Stomach (tissue), 8 donors: ENCODE measurements at regions not wholly inside any gene's neighbourhood (a gene's known extent, or its start where the extent isn't known, plus 50 kb on each side); places are given as distances from the start of the nearest gene placed in this dataset.

ENCODE experiments used
- DNase-seq, 2 donors: peaks; one replicate each; pipeline versions ENCODE4 v3.0.0 to v3.0.0-alpha.2; 2013 to 2019
- H3K27ac ChIP-seq, 5 donors: fragments of 200-600 bp in 4 of 5; sonication (generic) in 4 of 5; one replicate each; pipeline ENCODE4 v1.5.1; 2013 to 2019; ENCODE audit warnings: mild to moderate bottlenecking in 1 of 5, moderate library complexity in 1 of 5
- H3K27me3 ChIP-seq, 3 donors: fragments of 200-600 bp; sonication (generic); one replicate each; pipeline ENCODE4 v1.5.1; 2017 to 2019; ENCODE audit warnings: mixed run types in 1 of 3
- H3K36me3 ChIP-seq, 4 donors: fragments of 200-600 bp; sonication (generic); 1 replicate in 3 of 4; 2 replicates in 1 of 4; pipeline ENCODE4 v1.5.1; 2016 to 2019
- H3K4me1 ChIP-seq, 4 donors: fragments of 200-600 bp; sonication (generic); one replicate each; pipeline ENCODE4 v1.5.1; 2016 to 2019
- H3K4me3 ChIP-seq, 4 donors: fragments of 200-600 bp; sonication (generic) in 3 of 4; one replicate each; pipeline ENCODE4 v1.5.1; 2016 to 2019; ENCODE audit warnings: mild to moderate bottlenecking in 1 of 4
- H3K9me3 ChIP-seq, 4 donors: fragments of 200-600 bp; sonication (generic); one replicate each; pipeline ENCODE4 v1.5.1; 2016 to 2019
- CTCF ChIP-seq, 7 experiments: fragments of 450-650 bp in 4 of 7; fragments of 200-600 bp in 3 of 7; sonication (generic) in 3 of 7; IDR thresholded peaks; one replicate each; pipeline ENCODE4 v1.5.1; 2016 to 2019; ENCODE audit warnings: antibody characterized with exemption in 7 of 7, control low read depth in 2 of 7, mild to moderate bottlenecking in 1 of 7
- EP300 ChIP-seq: sonication (generic); formaldehyde crosslinking; IDR thresholded peaks from one replicate; pipeline ENCODE4 v1.6.1; 2017; ENCODE audit warnings: antibody characterized with exemption
- POLR2A ChIP-seq, 4 donors: fragments of 450-650 bp; IDR thresholded peaks; one replicate each; pipeline ENCODE4 v1.6.1; 2016; ENCODE audit warnings: antibody characterized with exemption in 4 of 4, control low read depth in 2 of 4, mild to moderate bottlenecking in 1 of 4, moderate library complexity in 1 of 4
- POLR2AphosphoS5 ChIP-seq, 3 donors: sonication (generic); formaldehyde crosslinking; IDR thresholded peaks; one replicate each; pipeline ENCODE4 v1.6.1; 2016; ENCODE audit warnings: antibody characterized with exemption in 3 of 3
- WGBS, 5 donors: extraction: QIAGEN DNeasy Blood & Tissue Kit in 3 of 5; methylation state at CpG; one replicate each; pipeline versions ENCODE4 v1.1.5 to v1.1.7; 2013 to 2018; 5-methylcytosine and 5-hydroxymethylcytosine counted together
- intact Hi-C: fragments of 100-400 bp; cut with DNase I; formaldehyde crosslinking; loops from one replicate; pipeline ENCODE4 v1.15.1; 2023; ENCODE audit warnings: low total_unique reads
- donor health status: healthy with polysubstance abuse.
- donor health status: Bipolar disorder and iron deficiency.
- donor health status: healthy.

- Histone ChIP-seq H3K4me1 (no peaks in the 10 kb centered on the region), H3K4me3 (no peak overlapping the region), H3K36me3 (no peaks in the 10 kb centered on the region), H3K9me3 (no peaks in the 10 kb centered on the region), H3K27ac (no peak overlapping the region), H3K27me3 (no peaks in the 10 kb centered on the region)
- TF ChIP-seq EP300 (no peak), POLR2AphosphoS5 (IDR thresholded peaks at IDR 0.05) (no peak), CTCF (IDR thresholded peaks at IDR 0.05) (no peak), POLR2A (IDR thresholded peaks at IDR 0.05) (no peak)
- no peak for DNase-seq
- intact Hi-C loops, result no loop called here
Measured at GRCh38 chr11:80331694-80332093, 890.9 kb upstream of the TENM4 start.

GRCh38 chr11:80330264-80330663 is 889.4 kb upstream of the TENM4 start:
- no peak overlapping the region for H3K4me3 ChIP-seq
- no peaks in the 10 kb centered on the region for H3K9me3 ChIP-seq
- no peaks in the 10 kb centered on the region for H3K4me1 ChIP-seq
- H3K36me3 ChIP-seq, result no peaks in the 10 kb centered on the region
- no peak overlapping the region for H3K27ac ChIP-seq
- H3K27me3 ChIP-seq, result no peaks in the 10 kb centered on the region
- TF ChIP-seq POLR2AphosphoS5 (IDR thresholded peaks at IDR 0.05) (no peak), EP300 (no peak), POLR2A (IDR thresholded peaks at IDR 0.05) (no peak), CTCF (IDR thresholded peaks at IDR 0.05) (no peak)
- intact Hi-C loops, result no loop called here
- WGBS, 5 donors, result 62 to 80% (median 75%) methylated on average over 1 to 3 of the region's 3 CpGs
- DNase-seq, result no peak

GRCh38 chr11:80328774-80329173 is 887.9 kb upstream of the TENM4 start:
- WGBS, 5 donors, result 81 to 100% (median 96%) methylated on average over 1 of the region's 1 CpG
- intact Hi-C loops, result no loop called here

DNA sequence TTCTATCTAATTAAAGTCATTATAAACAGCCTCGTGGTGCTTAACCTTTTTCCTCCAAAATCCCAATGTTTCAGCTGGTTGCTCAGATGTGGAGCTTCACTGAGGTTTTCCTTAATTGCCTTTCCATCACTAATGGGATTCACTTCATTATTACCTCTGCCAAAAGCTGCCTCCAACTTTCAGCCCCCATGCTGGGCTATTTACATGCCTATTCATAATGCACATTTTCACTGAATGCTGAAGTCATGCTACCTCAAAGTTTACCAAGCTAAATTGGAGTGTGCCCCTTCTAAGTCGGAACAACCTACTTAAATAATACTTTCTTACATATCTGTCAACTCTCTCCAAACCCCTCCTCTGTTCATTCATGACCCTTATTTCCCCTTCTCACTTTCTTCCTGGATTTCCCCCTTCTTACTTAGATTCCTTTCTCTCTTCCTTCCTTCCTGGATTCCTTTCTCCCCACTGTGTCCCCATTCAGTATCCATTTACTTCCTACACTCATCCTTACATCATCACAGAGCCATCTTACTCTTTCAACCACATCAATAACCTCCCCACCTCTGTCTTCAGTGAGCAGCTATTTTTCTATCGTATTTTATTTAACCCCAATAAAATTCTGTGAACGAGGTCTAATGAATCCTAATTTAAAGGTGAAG is 887.3 kb upstream of the TENM4 start:
- DNase-seq, result no peak
- no peaks in the 10 kb centered on the region for H3K36me3 ChIP-seq
- 69 to 83% (median 77%) methylated on average over 4 of the region's 4 CpGs for WGBS, 5 donors
- H3K27ac ChIP-seq, result no peak overlapping the region
- no peak overlapping the region for H3K4me3 ChIP-seq
- no peaks in the 10 kb centered on the region for H3K27me3 ChIP-seq
- no peaks in the 10 kb centered on the region for H3K9me3 ChIP-seq
- H3K4me1 ChIP-seq, result no peaks in the 10 kb centered on the region
- no peak for TF ChIP-seq CTCF (IDR thresholded peaks at IDR 0.05)
- no peak for TF ChIP-seq POLR2AphosphoS5 (IDR thresholded peaks at IDR 0.05)
- no peak for TF ChIP-seq POLR2A (IDR thresholded peaks at IDR 0.05)
- TF ChIP-seq EP300, result no peak
- intact Hi-C loops, result no loop called here

More at GRCh38 chr11:80328774-80329173, 887.9 kb upstream of the TENM4 start:
- Histone ChIP-seq H3K9me3 (no peaks in the 10 kb centered on the region), H3K4me1 (no peaks in the 10 kb centered on the region), H3K4me3 (no peak overlapping the region), H3K36me3 (no peaks in the 10 kb centered on the region), H3K27ac (no peak overlapping the region), H3K27me3 (no peaks in the 10 kb centered on the region)
- no peak for TF ChIP-seq CTCF (IDR thresholded peaks at IDR 0.05)
- TF ChIP-seq POLR2A (IDR thresholded peaks at IDR 0.05), result no peak
- TF ChIP-seq POLR2AphosphoS5 (IDR thresholded peaks at IDR 0.05), result no peak
- no peak for TF ChIP-seq EP300
- no peak for DNase-seq
